Esophagus muscularis mucosa (tissue), 4 donors: ENCODE measurements at regions not wholly inside any gene's neighbourhood (a gene's known extent, or its start where the extent isn't known, plus 50 kb on each side); places are given as distances from the start of the nearest gene placed in this dataset.

ENCODE experiments used
- DNase-seq: peaks from one replicate; pipeline ENCODE4 v3.0.0-alpha.2; 2017; ENCODE audit errors: extremely low spot score
- H3K27ac ChIP-seq, 4 donors: fragments of 200-600 bp; sonication (generic); replicated peaks in 1 of 4; 1 replicate in 3 of 4; 2 replicates in 1 of 4; pipeline ENCODE4 v1.5.1; 2016 to 2019; ENCODE audit warnings: mild to moderate bottlenecking in 1 of 4
- H3K27me3 ChIP-seq, 4 donors: fragments of 200-600 bp; sonication (generic); one replicate each; pipeline versions ENCODE4 v1.5.1 to v1.6.0; 2016 to 2019
- H3K36me3 ChIP-seq, 4 donors: fragments of 200-600 bp; sonication (generic); one replicate each; pipeline ENCODE4 v1.5.1; 2016 to 2019
- H3K4me1 ChIP-seq, 4 donors: fragments of 200-600 bp; sonication (generic); one replicate each; pipeline ENCODE4 v1.5.1; 2016 to 2019
- H3K4me3 ChIP-seq, 4 donors: fragments of 200-600 bp; sonication (generic); 1 replicate in 2 of 4; 2 replicates in 2 of 4; pipeline ENCODE4 v1.5.1; 2016 to 2019; ENCODE audit warnings: mild to moderate bottlenecking in 4 of 4, moderate library complexity in 1 of 4
- H3K9me3 ChIP-seq, 4 donors: fragments of 200-600 bp; sonication (generic); 1 replicate in 3 of 4; 2 replicates in 1 of 4; pipeline ENCODE4 v1.5.1; 2016 to 2019
- EP300 ChIP-seq: sonication (generic); formaldehyde crosslinking; IDR thresholded peaks from one replicate; pipeline ENCODE4 v1.6.1; 2017; ENCODE audit warnings: antibody characterized with exemption
- POLR2A ChIP-seq: fragments of 450-650 bp; IDR thresholded peaks from one replicate; pipeline ENCODE4 v1.6.1; 2017; ENCODE audit warnings: antibody characterized with exemption, moderate library complexity, mild to moderate bottlenecking, low read depth
- POLR2AphosphoS5 ChIP-seq, 2 donors: sonication (generic); formaldehyde crosslinking; IDR thresholded peaks; one replicate each; pipeline ENCODE4 v1.6.1; 2017; ENCODE audit warnings: antibody characterized with exemption in 2 of 2
- WGBS: methylation state at CpG from one replicate; pipeline ENCODE4 v1.1.5; 2018; 5-methylcytosine and 5-hydroxymethylcytosine counted together
- intact Hi-C: fragments of 100-400 bp; cut with DNase I; formaldehyde crosslinking; loops from one replicate; pipeline ENCODE4 v1.15.1; 2023
- TF ChIP-seq, protein P1 (sequence below), 3 experiments: fragments of 200-600 bp in 2 of 3; fragments of 450-650 bp in 1 of 3; sonication (generic) in 2 of 3; IDR thresholded peaks; one replicate each; pipeline ENCODE4 v1.5.1; 2017 to 2019; ENCODE audit warnings: antibody characterized with exemption in 3 of 3, mild to moderate bottlenecking in 2 of 3, moderate library complexity in 1 of 3

DNA sequence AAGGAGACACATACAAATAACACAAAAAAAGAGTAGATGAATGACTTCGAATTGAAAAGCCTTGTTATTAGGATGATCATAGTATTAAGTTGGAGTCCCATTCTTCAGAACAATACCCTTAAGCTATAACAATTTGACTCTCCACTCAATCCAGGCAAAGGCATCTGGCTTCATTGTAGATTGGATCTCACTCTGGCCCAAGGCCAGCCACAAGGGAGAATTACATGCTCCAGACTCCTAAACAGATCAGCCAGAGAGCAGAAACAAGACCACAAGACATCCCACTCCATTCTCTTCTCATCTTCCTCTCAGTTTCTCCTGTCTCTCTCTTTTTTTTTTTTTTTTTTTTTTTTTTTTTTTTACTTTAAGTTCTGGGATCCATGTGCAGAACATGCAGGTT, 213.9 kb downstream of the DHX15 start:
- H3K27ac ChIP-seq: no peak overlapping the region
- no peaks in the 10 kb centered on the region for H3K27me3 ChIP-seq
- WGBS: 83% methylated on average over 1 of the region's 1 CpG
- H3K36me3 ChIP-seq: no peaks in the 10 kb centered on the region
- TF ChIP-seq POLR2AphosphoS5 (IDR thresholded peaks at IDR 0.05) (no peak), POLR2A (no peak), EP300 (no peak)
- TF ChIP-seq, protein P1, sequence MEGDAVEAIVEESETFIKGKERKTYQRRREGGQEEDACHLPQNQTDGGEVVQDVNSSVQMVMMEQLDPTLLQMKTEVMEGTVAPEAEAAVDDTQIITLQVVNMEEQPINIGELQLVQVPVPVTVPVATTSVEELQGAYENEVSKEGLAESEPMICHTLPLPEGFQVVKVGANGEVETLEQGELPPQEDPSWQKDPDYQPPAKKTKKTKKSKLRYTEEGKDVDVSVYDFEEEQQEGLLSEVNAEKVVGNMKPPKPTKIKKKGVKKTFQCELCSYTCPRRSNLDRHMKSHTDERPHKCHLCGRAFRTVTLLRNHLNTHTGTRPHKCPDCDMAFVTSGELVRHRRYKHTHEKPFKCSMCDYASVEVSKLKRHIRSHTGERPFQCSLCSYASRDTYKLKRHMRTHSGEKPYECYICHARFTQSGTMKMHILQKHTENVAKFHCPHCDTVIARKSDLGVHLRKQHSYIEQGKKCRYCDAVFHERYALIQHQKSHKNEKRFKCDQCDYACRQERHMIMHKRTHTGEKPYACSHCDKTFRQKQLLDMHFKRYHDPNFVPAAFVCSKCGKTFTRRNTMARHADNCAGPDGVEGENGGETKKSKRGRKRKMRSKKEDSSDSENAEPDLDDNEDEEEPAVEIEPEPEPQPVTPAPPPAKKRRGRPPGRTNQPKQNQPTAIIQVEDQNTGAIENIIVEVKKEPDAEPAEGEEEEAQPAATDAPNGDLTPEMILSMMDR (IDR thresholded peaks at IDR 0.05): no peak
- H3K4me1 ChIP-seq: peaks cover 3 to 28% (median 18%) of the 10 kb centered on the region in 4 donors
- intact Hi-C loops: no loop called here
- DNase-seq: no peak
- no peak overlapping the region for H3K4me3 ChIP-seq
- no peaks in the 10 kb centered on the region for H3K9me3 ChIP-seq

DNA sequence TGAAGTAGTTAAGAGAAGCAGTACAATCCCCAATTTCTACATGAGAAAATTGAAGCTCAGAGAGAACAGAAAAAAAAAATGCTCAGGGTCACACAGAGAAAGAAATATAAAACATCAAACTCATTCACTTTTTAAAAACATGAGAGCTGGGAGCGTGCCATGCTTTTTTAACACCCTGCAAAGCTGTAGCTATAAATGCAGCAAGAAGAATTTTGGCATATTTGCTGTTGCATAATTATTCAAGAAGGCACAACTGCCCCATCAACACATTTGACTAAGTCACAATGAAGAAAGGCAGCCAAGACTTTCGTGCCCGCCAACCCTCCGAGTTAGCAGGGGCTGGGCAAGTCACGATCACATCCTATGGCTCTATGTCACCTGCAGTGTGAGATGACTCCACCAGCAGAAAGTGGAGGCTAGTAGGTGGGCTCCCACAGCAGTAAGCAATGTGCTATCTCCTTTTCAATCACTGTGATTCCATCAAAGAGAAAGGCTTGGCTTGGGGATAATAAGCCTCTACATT, 214.8 kb downstream of the DHX15 start:
- 69% methylated on average over 5 of the region's 5 CpGs for WGBS
- intact Hi-C loops: no loop called here

DNA sequence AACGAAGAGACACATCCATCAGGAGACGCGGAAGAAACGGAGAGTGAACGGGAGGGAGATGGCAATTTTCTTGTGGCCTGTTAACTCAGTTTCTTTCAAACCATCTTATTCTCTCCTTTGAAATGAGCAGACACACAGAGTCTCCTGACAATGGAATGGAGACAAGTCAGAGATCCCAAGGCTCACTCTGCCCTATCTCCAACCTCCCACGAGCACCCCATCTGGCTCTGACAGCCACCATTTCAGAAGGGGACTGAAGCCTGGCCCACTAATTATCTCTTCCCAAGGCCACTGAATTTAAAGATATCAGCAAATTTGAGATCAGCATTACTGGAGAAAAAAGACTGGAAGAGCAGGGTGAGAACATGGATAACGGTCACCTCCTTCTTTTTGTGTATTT, 215.6 kb downstream of the DHX15 start:
- WGBS: 88% methylated on average over 7 of the region's 7 CpGs
- H3K27ac ChIP-seq: no peak overlapping the region
- no peaks in the 10 kb centered on the region for H3K36me3 ChIP-seq

More for the DNA sequence above, 214.8 kb downstream of the DHX15 start:
- DNase-seq: no peak
- no peaks in the 10 kb centered on the region for H3K27me3 ChIP-seq
- peak overlapping the region in 1 of 4 donors; percentile 14 for H3K27ac ChIP-seq
- H3K4me1 ChIP-seq: peaks cover 3 to 29% (median 22%) of the 10 kb centered on the region in 4 donors
- no peaks in the 10 kb centered on the region for H3K36me3 ChIP-seq
- no peak overlapping the region for H3K4me3 ChIP-seq
- TF ChIP-seq POLR2AphosphoS5 (IDR thresholded peaks at IDR 0.05) (no peak), EP300 (no peak), POLR2A (no peak)
- TF ChIP-seq, protein P1 (IDR thresholded peaks at IDR 0.05): no peak
- H3K9me3 ChIP-seq: no peaks in the 10 kb centered on the region

DNA sequence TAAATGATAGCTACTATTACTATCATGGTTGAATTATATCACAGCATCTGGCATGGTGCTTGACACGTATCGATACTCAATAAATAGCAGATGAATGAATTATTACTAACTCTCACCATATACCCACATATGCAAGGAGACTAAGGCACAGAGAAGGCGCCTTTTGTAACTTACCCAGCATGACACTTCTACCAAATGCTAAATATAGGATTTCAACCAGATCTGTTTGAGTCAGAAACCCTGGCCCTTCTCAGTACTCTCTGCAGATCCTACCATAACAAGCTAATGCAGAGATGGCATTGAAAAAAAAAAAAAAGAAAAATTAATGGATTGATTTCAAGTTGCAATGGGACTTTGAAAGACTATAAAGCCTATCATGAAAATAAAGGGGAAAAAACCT, 219.5 kb downstream of the DHX15 start:
- no peaks in the 10 kb centered on the region for H3K9me3 ChIP-seq
- DNase-seq: no peak
- no peaks in the 10 kb centered on the region for H3K36me3 ChIP-seq
- intact Hi-C loops: no loop called here
- 91% methylated on average over 3 of the region's 3 CpGs for WGBS
- H3K4me1 ChIP-seq: peaks cover 0 to 23% (median 19%) of the 10 kb centered on the region in 4 donors
- no peak overlapping the region for H3K27ac ChIP-seq
- no peak overlapping the region for H3K4me3 ChIP-seq
- H3K27me3 ChIP-seq: no peaks in the 10 kb centered on the region
- TF ChIP-seq POLR2AphosphoS5 (IDR thresholded peaks at IDR 0.05) (no peak), POLR2A (no peak), EP300 (no peak)
- TF ChIP-seq, protein P1 (IDR thresholded peaks at IDR 0.05): no peak

More for the DNA sequence above, 215.6 kb downstream of the DHX15 start:
- H3K4me3 ChIP-seq: no peak overlapping the region
- intact Hi-C loops: no loop called here
- H3K9me3 ChIP-seq: no peaks in the 10 kb centered on the region
- peaks cover 3 to 29% (median 24%) of the 10 kb centered on the region in 4 donors for H3K4me1 ChIP-seq
- TF ChIP-seq POLR2A (no peak), EP300 (no peak)
- TF ChIP-seq, protein P1 (IDR thresholded peaks at IDR 0.05): no peak
- H3K27me3 ChIP-seq: no peaks in the 10 kb centered on the region
- DNase-seq: no peak

DNA sequence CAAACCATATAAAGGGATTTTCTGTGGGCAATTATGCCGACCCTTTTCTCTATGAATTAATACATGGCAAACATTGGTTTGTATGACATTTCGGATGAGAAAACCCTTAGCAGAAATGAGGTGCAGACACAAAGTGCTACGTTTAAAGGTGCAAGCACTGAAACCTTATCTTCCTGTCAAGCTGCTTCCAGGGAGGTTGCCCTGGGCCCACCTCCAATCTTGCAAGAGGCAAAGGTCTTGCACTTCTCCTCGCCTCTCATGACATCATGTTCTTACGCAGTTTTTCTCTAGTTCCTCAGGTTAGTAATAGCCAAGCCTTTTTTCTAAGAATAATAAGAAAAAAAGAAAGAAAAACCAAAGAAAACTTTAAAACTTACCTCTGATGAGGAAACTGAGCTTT, 220.1 kb downstream of the DHX15 start:
- TF ChIP-seq POLR2A: no peak
- TF ChIP-seq EP300: no peak
- TF ChIP-seq, protein P1 (IDR thresholded peaks at IDR 0.05): no peak
- no peak for TF ChIP-seq POLR2AphosphoS5 (IDR thresholded peaks at IDR 0.05)
- DNase-seq: no peak
- Histone ChIP-seq H3K9me3 (no peaks in the 10 kb centered on the region), H3K27me3 (no peaks in the 10 kb centered on the region), H3K4me1 (peaks cover 0 to 17% (median 17%) of the 10 kb centered on the region in 4 donors), H3K4me3 (no peak overlapping the region), H3K36me3 (no peaks in the 10 kb centered on the region), H3K27ac (no peak overlapping the region)
- intact Hi-C loops: no loop called here
- 77% methylated on average over 5 of the region's 5 CpGs for WGBS
